NCI-H1417 (cell line): ENCODE measurements at regions not wholly inside any gene's neighbourhood (a gene's known extent, or its start where the extent isn't known, plus 50 kb on each side); places are given as distances from the start of the nearest gene placed in this dataset.

Experiments
- DNase-seq, 3 experiments: peaks; one replicate each; lab custom pipeline; 2025; lab: John Stamatoyannopoulos, UW

DNA sequence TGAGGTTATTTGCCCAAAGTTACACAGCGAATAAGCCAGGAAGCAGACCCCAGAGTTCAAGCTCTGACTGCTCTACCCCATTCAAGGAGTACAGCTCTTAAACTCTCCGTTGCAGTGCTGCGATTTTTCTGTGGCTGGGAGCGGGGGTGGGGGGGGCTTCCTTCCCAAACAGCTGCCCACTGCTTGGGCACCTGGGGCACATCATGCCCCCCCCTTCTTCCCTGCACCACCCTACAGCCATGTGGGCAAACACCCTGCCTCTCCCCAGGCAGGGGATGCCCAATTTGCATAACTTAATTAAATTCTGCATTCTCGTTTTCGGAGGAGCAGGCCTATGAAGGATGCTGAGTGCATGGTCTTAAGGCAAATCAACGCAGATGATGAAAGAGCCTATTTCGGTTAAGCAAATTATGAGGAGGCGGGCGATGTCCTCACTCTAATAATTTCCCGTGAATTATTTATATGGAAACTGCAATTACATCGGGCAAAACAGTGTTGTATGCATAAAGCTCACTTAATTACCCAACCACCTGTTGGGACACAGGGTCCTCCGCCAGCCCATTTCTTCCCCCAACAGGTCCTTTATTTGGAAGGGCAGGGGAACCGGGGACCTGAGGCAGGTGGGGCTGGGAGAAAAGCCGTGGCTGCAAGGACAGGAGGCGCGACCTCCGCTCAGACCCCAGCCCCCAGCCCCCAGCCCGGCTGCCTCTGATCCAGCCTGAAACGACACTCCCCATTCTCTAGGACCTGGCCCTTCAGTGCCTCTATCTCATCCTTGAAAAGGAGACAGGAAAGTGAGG, 610.5 kb downstream of the BUD13 start:
- peak in 2 of 3 experiments; percentile 92 to 96 for DNase-seq

DNA sequence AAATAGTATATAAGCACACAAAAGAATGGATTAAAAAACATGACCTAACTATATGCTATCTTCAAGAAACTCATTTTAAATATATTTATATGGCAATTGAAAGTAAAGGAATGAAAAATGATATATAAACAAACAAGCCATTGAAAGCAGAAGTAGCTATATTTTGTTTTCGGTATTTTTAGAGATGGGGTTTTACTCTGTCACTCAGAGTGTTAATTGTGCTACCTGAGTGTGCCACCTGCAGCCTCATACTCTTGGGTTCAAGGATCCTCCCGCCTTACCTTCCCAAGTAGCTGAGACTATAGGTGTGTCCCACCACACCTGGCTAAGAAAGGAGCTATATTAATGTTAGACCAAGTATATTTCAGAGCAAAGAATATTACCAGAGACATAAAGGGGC, 624.1 kb downstream of the BUD13 start:
- no peak for DNase-seq

DNA sequence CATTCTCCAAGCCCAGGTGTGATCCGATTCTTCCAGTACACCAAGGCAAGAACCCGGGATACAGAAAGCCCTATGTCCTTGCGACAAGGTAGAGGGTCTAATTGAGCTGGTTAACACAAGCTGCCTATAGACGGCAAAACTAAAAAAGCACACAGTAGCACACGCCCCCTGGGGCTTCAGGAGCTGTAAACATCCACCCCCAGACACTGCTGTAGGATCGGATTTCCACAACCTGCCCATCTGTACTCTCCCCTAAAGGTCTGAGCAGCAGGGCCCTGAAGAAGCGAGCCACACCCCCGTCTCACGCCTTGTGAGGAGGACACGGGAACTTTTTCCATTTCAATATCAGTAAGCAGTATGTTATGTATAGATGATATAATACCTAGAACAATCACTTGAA, 624.7 kb downstream of the BUD13 start:
- DNase-seq: peak; percentile 27 to 60 (median 55)

DNA sequence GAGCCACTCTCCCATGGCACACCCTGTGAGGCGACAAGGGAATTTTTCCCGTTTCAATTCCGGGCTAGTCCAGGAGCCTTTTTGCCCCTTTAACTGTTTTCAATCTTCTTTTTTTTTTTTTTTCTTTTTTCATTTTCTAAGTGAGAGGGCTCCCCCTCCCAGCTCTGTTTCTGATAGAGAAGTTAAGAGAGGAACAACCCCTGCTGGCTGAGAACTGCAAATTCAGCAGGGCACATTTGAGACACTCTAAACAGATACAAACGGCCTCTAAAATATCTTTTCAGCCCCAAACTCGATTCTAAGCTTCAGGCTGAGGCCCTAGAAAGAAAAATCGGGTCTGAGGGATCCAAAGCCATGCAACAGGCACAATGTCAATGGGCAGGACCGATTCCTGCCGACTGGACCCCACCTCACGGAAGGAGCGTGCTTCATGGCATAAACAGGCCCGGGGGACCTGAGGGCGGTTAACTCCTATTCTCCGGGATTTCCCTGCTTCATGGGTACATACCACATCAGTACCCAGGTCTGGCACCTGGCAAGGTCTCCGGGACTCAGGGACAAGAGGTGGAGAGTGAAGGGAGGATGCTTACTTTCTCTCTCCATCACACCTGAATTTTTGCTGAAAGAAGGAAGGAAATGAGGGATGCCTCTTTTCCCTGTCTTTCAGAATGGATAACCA, 627.5 kb downstream of the BUD13 start:
- DNase-seq: no peak

DNA sequence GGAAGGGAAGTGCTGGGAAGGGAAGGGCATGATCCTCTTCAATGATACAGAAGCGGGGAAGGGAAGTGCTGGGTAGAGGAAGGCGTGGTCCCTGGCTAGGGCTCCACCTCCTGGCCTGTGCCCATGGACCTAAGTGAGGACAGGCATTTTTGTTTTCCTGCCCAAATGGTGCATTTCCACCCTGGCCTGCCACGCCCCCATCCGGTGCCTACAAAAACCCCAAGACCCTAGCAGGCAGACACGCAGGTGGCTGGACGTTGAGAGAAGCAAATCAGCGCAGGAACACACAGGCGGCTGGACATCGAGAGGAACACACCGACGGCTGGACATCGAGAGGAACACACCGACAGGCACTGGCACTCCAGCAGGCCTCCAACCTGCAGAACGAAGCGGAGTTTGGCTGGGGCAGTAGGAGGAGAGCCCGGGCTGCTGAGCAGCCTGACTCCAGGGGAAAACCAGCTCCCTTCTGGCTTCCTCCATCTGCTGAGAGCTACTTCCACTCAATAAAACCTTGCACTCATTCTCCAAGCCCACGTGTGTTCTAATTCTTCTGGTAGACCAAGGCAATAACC, 628.3 kb downstream of the BUD13 start:
- no peak for DNase-seq

DNA sequence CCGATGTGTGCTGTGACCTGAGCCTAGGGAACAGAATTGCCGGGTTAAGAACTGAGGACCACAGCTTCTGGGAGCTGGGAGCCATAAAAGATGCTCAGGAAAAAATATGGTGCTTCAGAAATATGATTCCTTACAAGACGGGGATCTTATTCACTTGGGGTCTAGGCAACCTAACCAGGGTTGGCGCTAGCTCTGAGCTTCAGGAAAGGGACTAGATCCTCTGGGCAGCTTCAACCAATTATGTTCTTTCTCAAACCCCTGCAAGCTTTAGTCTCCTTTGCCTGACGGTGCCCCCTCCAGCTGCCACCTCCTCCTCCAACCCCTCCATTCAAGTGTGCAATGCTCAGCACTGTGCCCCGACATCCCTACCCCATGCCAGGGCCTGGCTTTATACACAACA, 634.1 kb upstream of the CADM1 start:
- DNase-seq: no peak

DNA sequence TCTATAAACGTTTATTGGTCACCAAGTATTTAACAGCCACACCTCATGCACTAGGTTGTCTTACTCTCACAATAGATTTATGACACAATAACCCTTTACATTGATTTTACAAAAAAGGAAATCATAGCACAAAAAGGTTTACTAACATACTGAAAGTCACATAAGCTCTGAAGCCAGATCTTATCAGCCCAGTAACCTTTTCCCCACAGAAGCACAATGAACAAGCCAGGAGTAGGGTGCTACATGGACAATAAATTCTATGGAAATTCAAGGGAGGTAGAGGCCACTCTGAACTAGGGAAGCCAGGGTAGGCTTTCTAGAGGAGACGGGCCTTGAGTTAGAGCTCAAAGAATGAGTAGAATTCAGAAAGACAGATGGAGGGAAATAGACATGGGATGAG, 633.5 kb upstream of the CADM1 start:
- no peak for DNase-seq

DNA sequence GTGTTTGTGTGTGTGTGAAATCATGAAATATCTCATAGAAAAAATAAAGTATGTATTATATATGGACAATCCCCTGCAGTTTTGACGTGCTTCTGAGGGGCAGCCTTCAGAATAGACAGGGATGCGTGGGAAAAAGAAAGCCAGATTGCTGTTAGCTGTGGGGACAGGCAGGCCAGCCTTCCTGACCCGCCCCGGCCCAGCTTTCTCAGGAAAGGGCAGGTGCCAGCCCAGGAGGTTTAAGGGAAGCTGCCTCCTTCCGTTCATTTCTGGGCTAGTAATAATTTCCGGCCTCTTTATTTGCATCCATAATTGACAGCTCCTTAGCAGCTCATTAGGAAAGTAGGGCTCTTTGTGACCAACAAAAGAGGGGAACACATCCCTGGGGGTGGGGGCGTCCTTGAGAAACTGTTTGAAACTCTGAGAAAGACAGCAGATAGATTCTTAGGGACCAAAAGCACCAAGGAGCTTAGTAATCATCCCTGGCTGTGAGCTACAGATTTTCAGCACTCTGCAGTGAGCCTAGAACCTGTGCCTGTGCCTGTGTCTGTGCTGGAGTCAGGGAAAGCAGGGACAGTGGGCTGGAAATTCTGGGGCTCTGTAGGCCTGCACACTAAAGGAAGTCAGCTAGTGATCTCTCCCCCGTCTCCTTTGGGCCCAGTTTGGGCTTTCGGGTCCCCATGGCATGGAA, 632.9 kb upstream of the CADM1 start:
- DNase-seq: no peak

DNA sequence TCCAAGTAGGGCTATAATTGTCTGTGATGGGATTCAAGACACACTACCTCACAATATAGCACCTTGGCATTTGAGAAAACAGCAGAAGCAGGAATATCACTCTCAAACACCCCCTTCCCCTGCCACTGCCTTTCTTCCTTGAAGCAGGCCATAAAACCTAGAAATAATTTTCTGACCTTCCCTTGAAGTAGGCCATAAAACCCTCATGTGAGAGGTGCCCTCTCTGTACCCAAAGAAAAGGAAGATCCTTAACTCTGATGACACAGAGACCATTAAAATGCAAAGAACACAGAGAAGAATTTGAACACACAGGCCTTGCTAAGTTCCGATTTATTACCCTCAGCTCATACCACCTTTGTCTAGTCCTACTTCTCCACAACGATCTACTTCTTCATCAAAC, 631.7 kb upstream of the CADM1 start:
- DNase-seq: no peak

DNA sequence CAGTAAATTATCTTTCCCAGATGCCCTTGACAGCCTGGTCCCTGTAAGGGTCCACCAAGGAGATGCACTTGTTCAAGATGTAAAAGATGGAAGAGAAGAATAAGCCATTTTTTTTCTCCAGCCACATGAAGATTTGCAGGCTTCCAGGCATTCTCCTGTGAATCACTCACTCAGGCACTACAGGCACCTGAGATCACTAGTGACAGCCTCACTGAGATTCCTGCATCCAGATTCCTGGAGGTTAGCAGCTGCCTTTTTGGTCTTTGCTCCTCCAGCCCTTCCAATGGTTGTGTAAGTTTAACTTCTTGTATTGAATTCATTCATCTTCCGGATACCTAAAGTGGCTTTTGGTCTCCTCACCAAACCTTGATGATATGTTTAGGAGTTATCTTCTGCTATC, 630.2 kb upstream of the CADM1 start:
- no peak for DNase-seq

DNA sequence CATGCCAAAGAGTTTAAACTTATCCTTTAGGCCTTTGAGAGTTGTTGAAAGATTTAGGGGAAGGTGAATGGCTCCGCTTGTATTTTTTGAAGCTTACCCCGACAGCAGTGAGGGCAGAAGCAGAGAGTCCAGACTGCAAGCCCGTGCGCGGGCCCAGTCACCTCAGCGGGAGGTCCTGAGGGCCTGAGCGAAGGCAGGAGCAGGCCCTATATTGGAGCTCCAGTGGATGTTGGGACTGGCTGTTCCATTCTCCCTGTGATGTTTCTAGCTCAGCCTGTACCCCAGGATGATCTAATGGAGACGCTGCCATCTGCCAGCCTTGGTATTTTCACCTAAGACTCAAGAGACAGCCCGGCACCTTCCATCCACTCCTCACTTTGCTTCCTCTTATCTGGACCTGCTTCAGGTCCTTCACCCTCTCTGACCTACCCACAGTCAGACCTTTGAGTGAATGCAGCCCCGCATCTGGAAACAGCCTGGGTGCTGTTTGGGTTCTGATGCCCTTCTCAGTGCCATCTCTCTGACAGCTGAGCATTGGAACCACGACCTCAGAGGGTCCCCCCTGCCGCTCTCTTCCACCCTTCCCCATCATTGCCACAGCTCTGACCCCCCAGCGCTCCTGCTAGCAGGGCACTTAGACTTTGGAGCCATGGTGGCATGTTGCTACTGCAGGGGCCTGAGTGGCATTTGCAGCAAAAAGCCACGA, 628.2 kb upstream of the CADM1 start:
- DNase-seq: no peak

DNA sequence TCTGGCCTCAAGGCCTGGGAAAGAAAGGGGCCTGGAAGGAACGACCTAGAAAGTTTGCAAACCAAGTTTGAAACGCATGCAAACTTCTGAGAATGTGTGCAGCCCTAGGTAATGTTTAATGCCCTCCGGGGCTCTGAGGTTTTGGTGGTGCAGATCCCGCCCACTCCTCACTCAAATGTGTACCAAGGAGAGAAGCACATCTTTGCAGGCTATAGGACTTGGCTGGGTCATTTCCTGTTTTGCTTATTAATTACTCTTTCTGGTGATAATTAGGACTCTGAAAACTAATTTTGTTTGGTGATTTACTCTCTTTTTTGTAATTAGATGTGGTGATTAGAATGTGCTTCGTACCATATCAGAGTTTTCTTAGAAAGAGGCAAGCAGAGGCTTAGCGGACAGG, 625.9 kb upstream of the CADM1 start:
- DNase-seq: peak in 1 of 3 experiments; percentile 17

DNA sequence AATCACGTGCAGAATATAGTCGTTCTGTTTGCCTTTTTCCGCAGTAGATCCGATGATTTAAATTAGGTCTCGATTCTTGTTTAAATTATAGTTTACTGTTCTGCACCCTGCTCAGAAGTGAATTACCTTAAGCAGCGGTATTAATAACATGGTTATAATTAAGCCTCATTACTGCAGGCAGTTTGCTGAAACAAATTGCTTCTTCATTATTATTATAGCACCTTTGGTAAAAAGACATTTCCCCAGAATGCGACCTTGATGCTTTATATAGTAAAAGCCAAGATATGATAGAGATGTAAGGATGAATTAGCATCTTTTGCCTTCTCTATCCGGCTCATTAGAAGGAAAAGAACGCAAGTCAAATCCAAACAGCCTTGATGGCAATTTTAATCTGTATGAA, 625.2 kb upstream of the CADM1 start:
- DNase-seq: peak in 2 of 3 experiments; percentile 46 to 72

DNA sequence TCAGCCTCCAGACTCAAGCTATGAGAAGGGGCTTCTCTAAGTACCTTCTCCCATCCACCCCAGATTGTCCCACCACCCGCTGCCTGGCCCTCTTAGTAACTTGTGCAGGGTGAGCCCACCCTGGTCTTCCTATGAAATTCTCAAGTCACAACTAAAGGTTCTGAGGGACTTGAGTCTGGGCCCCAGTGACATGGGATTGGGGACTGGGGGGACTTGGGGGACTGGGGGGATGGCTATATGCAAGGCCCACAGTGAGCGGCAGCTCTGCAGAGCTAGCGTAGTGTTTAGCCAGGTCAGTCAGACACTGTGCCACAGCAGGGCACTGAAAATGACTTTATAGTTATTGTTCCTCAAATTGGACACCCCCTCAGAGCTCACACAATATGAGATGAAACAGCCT, 622.3 kb upstream of the CADM1 start:
- DNase-seq: no peak

DNA sequence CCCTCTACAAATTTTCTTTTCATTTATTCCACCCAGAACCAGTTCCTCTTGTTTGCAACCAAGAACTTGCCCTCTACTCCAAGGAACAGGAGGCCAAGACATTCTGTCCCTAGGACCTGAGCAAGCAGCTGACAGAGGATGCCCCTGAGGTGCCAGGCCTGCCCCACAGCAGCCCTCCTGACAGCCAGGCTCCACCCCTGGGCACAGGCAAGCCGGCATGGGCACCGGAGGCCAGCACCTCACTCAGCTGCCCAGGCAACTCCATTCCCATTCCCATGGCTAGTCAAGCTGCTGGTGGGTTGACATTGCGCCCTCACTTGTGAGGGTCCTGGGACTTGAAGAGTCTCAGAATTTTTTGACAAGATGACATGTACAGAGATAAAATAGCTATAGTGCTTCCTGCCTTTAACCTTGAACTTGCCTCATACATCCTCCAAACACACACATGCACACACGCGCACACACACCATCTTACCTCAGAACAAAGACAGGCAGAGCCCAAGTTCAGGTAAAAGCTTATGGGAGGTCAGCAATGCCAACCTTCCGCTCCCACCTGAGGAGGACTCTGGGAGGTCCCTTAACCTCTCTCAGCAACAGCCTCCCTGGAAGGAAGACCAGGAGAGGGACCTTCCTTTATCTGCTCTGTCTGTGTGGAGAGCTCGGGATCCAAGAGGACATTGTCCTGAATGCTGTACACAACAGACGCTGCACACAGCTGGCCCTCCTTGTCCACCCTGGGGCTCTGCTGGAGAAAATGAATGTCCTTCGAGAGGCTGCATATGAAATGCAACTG, 620.9 kb upstream of the CADM1 start:
- DNase-seq: no peak

DNA sequence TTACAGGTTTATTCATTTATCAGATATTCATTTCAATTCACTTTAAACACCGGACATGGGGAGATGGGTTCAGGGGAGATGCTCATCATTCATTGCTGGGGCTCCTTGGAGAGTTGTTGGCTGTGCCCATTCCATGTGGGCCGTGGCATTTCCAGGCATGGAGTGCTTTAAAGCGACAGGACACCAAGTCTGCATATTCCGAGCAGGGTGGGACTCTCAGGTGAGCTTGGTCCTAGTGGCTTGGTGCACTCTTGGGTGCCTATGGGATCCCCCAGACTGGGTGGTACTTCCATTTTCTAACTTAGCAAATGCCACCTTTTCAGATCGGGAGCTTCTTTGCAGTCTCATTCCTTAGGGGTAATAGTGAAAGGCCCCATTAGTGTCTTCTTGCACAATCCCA, 619.5 kb upstream of the CADM1 start:
- no peak for DNase-seq

DNA sequence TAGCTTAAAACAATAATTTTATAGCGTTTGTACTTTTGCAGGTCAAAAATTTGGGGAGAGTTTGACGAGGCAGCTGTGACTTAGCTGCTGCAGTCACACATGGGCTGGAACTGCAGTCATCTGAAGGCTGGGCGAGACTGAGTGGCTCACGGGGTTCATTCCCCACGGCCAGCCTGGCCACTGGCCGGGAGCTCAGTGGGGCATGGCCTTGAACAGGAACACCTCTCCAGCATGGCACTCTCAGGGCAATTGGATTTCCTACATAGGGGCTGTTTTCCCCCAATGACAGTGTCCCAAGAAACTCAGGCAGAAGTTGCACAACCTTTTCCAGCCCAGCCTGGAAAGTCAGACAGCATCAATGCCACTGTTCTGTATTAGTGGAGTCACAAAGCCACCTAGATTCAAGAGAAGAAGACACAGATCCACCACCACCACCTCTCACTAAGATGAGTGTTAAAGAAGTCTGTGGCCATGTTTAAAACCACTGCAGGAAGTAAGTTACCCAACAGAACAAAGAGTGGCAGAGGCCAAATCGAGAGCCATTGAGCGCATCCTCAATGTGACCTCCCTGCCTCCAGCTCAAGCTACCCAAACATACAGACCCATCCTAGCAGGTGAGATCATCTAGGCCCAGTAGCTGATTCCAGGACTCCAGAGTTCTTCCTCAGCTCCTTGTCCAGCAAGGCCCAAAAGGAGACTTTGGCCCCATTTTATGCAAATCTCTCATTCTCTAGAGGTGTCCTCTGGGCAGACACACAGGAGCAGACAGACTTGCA, 618.7 kb upstream of the CADM1 start:
- no peak for DNase-seq

DNA sequence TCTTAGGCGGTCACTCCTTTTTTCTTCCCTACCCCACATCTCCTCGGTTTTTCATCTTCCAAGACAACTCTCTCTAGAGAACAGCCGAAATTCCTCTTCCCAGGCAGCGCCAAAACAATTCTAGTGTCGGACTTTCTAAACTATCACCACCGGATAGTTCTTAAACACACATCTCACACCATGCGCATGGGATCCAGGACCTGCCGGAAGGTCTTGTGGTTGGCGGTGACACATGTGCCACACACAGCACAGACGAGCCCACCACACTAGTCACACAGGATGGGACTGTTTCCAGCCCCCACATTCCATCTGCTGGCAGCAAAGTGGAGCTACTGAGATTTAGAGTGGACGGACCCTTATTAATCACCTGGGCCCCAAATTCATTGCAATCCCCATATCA, 614.9 kb upstream of the CADM1 start:
- no peak for DNase-seq

DNA sequence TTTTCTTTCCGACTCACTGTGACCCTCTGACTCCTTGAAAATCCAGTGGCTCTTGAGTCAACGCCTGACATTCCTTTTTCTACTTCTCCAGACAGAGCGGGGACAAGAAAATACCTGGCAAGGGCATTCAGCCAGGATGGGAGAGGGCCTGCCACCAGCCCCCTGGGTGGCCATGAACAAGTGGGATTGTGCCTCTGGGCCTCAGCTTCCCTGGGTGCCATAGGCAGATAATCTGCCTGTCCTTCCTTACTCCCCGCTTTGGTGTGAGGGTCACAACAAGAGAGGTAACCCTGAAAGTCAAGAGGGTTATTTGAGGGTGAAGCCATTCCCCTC, 613.9 kb upstream of the CADM1 start:
- no peak for DNase-seq

DNA sequence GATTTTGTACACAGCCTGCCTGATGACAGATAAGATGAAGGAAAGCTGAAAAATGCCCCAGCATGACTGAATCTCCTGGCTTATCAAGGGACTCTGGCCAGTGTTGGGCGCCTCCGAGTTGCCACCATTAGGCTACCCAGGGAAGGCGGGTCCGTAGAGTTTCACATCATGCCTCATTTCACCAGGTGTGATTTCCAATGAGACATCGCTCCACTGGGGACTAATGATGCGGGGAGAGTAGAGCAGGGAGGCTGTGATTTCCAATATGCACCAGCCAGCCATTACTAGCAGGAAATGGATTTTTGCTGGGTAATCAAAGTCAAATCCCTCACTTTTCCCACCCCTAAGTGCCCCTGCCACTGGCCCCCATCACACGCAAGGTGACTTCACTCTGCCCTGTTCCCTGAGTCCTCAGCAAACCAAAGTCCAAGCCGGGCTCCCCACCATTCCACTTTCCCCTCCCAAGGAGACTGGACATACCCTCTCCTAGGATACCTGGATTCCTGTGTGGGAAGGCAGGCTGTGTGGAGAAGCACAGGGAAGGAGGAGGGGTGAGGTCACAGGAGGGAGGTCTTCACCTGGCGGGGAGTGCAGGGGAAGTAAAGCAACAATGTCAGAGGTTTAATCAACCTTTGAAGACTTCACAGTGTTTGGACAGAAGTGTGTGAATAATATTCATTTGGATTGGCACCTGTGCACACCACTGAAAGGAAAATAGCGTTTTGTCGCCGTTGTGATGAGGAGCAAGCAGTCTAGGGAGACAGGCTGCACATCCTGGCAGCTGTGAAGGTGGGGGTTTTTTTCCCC, 613.3 kb upstream of the CADM1 start:
- no peak for DNase-seq
